SIG-M5 treated with dmso at 0.1 percent for 504 hours (cell line): ENCODE measurements at regions not wholly inside any gene's neighbourhood (a gene's known extent, or its start where the extent isn't known, plus 50 kb on each side); places are given as distances from the start of the nearest gene placed in this dataset.
A peak's percentile ranks its signal among the peaks of the same experiment; 100 is the strongest.

Experiments
- DNase-seq: peaks from one replicate; lab custom pipeline; 2025; ENCODE audit not compliant: unreplicated experiment; lab: John Stamatoyannopoulos, UW

DNA sequence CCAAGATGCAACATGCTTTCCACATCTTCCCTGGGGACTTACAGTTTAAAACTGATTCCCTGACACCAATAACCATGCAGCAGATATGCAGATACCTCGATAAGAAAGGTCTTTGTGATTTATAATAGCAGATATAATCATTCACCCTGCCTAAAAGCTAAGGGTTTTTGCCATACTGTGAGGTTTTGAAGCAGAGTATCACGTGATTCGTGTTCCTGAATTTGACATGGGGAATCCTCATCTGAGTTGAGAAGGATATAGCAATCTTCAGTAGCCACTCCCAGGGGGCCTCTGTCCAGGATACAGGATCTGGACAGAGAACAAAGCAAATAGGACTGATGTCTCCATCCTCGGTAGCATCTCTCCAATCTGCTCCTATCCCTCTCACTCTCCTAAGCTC, 79.1 kb upstream of the SDK2 start:
- DNase-seq = no peak

DNA sequence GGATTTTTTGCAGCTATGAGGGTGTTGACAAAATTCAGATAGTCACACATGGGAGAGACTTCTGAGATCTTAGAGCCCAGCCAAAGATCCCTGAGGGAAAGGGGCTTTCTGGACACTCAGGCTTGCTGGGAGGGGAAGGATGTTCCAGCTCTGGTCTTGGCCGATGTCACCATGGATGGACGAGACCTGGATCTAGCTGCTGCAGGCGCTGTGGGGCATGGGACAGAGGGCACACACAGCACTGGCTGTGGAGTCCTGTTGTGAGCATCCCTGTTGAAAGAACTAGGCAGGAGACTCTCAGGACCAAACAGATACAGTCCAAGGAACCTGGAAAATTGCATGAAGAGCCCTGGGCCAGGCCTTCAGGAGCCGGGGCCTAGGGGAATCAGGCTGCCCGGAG, 80.1 kb upstream of the SDK2 start:
- DNase-seq = no peak

DNA sequence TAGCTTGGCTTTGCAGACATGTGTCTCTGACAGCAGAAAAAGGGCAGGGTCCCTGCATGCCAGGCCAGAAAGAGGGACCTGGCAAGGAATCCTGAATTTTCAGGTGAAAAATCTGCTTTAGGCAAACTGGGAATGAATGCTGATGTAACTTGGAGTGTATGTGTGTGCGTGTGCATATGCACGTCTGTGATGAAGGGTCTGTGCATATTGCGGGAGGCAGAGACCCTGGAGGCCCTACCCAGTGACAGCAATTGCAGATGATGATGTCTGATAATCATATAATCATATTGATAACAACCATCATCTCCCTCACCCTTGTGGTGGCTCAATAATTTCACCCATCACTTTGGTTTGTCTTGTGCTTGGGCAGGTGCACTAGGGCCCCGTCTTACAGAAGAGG, 80.7 kb upstream of the SDK2 start:
- no peak for DNase-seq

DNA sequence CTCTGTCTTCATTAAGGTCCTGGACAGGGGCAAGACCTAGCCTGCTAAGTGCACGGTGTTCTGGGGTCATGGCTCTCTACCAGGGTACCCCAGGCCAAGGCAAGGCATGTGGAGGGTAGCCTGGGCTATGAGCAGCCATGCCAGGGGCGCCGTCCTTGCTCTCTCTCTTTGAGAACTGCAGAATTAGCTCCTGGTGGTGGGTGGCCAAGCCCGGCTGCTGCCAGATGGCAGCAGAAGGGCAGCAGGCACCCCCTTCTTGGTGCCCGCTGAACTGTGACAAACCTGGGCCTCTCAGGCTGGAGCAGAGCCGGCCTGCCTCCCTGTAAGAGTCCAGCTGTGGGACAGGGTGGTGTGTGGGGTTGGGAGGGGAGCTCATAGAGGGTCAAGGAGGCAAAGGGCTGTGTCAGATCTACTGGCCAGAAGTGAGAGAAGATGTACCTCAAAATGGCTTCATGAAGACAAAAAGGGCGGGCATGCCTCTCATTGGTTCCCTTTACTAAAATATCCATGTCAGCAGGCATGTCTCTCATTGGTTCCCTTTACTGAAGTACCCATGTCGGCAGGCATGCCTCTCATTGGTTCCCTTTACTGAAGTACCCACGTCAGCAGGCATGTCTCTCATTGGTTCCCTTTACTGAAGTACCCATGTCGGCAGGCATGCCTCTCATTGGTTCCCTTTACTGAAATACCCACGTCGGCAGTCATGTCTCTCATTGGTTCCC, 81.7 kb upstream of the SDK2 start:
- DNase-seq = no peak

DNA sequence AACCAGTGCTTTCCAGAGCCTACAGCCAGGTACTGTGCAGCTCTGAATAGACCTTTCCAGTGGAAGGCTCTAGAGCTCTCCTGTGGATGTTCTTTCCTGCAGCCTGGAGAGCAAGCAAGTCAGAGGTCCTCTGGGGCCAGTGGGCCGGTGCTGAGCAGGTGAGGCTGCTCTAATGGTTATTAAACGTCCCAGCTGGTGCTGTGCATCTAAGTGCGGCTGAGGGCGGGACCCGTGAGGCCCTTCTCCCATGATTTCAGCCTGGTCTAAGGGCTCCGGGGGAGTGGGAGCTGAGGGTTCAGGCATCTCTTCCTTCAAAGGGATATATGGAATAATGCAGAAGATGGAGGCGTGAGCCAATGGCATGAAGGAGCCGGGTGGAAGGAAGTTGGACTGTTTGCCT, 83.7 kb upstream of the SDK2 start:
- DNase-seq = no peak

DNA sequence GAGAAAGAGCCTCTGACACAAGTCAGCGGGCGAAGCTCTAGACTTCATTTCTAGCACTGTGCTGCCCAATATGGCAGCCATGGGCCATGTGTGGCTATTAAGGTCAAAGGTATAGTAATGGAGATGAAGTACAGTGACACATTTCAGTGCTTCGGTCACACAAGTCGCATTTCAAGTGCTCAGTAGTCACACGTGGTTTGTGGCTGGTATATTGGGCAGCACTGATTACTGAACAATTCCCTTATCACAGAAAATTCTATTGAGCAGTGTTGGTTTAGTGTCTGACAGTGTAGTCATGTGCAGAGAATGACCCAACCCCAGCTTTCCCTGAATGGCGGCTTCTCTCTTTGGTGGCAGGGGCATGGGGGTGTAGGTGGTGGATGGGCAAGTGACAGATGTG, 84.9 kb upstream of the SDK2 start:
- no peak for DNase-seq

DNA sequence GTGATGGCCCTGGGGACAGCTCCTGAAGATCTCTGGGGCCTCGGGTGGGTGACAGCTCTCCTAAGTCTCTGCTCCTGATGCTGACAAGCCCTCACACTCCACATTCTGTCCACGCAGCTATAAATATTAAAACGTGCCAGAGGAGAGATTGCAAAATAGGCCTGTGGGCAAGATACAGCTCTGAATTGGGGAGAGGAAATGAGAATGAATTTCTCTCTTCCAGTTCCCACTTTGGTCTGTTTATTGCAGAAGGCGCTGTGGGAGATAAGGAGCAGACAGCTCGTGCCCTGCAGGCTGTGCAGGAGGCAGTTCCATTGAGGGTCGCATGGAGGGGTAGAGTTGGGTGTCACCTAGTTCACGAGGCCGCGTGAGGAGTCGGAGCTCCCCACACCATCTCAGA, 87.5 kb upstream of the SDK2 start:
- DNase-seq = peak; percentile 89

DNA sequence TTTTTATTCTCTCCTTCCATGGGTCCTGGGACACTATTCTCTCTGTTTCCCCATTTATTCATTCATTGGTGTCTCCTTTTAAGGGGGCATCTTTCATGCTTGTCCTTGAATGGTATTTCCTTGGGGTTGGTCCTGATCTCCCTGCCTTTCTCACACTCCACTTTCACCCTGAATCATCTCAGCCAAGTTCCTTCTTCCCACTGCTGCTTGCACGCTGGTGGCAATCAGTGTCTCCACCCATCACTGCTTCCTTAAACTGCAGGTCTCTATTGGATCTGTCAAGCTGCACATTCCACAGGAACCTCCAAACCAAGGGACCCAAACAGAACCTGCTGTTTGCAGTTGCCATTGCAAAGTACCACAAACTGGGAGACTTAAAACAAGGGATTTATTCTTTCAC, 89.3 kb upstream of the SDK2 start:
- peak; percentile 31 for DNase-seq

DNA sequence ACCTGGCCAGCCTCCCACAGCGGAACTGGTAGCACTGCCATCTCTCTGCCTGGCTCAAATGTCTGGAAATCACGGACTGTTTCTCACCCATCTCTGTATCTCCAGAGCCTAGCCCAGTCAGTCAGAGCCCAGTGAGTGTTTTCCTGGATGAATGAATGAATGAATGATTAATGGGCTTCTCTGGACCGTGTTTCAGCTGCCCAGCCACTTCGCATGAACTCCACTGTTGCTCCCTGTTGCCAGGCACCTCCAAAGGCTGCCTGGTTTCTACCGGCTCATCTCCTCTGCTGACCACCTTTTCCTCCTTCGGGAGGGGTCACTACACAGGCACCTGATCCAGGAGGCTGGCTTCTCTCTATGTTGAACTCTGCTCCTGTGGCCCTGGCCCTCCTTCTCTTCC, 91.0 kb upstream of the SDK2 start:
- no peak for DNase-seq

DNA sequence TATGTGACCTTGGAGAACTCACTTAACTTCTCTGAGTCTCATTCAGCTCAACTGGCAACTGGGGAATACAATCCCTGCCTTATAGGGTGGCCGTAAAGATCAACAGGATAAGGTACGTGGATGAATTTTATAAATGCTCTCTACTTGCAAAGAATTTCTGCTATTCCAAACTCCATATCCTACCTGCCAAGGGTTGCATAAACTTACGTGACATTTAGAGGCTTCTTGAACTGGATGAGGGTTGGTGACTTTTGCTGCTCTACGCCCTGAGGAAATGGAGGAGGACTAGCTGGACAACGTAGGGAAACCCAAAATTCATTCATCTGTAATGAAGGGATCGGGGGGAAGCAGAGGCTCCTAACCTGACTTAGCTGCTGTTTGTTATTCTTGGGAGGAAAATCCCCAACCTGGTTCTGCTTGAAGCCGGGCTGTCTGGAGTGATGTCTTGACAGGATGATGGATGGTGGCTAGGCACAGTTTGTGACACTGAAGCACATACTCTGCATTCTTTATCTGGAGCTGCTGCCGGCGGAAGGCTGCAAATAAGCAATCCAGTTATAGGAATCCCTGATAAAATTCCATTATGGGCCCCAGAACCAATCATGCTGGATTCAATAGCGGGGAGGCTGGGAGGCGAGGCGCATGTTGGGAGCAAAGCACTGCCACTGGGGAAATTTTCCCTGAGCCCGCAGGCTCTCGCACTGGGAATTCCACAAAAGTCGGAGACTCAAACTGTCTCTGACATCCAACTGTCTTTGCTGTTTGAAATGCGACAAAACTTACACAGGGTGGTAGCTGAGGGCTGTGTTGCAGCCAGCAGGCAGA, 94.7 kb upstream of the SDK2 start:
- no peak for DNase-seq

DNA sequence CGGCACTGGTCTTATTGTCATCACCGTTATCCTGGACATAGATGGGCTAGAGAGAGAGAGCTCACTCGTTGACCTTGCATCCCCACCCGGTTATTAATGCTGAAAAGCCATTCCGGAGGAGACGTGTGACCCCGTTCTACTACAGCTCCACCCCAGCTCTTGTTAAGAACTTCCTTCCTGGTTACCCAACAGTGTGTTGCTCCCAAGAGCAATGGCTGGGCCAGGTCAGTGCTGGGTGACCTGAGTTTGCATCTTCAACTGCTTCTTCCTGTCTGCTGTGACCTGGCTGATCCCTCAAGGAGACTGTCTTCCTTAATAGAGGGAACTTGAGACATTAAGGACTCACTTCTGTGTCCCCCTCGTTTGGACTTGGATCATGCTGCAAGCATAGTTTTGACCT, 96.1 kb upstream of the SDK2 start:
- DNase-seq = no peak

DNA sequence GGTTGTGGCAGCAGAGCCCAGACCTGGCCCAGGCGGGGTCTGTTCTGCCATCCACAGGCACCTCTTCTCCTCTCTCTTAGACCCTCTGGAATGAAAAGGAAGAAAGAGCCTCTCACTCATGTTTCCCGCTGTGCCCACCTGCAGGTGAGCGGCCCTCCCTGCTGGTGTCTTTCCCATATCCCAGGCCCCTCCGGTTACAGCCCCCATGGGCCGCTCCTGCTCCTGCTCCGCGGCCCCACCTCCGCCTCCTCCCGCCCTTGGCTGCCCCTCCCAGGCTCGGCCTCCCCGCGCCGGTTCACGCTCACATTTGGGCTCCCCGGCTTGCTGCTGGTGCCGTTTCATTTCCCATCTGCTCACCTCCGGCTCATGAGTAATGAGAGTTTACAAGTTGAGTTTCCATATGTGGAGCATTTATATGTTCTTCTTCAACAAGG, 98.7 kb upstream of the SDK2 start:
- no peak for DNase-seq

DNA sequence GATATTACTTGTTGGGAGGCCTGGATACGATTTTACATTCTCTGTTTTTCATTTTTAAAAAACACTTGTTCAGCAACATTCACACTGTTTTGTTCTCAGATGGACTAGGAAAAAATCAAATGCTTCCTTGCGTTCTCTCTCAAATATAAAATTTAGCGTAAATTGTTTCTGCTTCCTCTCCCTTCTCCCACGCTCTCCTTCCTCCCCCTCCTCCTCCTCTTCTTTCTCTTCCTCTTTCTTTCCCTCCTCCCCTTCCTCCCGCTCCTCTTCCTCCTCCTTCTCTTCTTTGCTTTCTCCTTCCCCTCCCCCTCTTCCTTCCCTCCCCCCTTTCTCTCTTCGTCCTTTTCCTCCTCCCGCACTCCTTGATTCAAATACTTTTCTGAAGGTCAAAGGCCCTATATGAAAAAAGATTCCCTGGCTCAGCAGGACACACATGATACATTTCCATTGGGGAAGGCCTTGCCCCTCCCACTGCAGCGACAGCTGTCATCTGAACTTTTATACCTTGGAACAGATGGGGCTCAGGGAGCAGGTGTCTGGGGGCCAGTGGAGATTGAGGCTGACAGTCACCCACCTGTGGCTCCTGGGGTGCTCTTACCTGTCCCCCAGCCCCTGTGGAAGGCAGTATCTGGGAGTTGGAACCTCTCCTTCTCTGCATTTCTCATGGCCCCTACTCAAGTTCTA, 99.4 kb upstream of the SDK2 start:
- DNase-seq = no peak

DNA sequence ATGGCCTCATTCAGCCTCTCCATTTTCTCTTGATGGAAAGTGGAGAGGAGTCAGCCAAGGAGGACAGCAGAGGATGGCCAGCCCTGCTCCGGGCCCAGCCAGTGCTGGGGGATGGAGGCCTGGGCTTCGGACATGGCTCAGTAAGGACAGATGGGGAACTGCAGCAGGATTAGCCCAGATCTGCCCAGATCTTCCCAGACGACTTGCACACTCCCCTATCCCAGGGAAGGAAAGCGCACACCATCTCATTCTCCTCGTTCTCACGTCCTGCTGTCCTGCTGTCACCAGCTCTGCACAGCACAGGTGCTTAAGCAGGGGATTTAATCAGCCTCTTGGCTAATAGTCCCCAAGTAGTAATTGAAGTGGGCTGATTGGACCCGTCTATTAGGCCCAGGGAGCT, 100.2 kb upstream of the SDK2 start:
- no peak for DNase-seq

DNA sequence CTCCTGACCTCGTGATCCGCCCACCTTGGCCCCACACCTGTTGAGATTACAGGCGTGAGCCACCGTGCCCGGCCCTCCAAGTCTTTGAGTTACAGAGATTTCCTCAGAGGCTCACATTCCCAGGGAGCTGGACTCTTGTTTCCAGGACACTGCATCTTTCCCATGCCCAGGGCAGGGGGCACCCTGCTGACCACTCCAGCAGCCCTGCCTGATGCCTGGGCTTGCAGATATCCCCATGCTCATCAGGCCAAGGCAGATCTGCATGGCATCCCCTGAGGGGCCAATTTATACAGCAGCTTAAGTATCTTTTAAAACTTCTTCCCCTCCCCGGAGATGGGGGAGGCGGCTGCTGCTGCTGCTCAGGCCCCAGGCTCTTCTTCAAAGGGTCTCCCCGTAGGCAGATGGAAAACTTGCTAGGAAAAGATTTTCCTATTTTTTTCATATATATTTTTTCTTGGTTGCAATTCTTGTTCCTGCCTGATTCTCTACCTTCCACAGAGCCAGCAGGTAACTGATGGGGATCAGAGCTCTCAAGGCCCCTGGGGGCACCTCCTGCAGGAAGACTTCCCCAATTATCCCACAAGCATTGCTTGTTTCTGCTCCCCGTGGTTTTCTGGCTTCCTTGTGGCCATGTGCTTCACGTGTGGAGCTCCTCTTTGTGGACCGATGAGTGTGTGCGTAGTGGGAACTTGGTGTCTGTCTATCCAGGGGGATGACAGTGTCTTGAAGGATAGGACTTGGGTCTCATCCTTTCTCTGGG, 102.2 kb upstream of the SDK2 start:
- no peak for DNase-seq

DNA sequence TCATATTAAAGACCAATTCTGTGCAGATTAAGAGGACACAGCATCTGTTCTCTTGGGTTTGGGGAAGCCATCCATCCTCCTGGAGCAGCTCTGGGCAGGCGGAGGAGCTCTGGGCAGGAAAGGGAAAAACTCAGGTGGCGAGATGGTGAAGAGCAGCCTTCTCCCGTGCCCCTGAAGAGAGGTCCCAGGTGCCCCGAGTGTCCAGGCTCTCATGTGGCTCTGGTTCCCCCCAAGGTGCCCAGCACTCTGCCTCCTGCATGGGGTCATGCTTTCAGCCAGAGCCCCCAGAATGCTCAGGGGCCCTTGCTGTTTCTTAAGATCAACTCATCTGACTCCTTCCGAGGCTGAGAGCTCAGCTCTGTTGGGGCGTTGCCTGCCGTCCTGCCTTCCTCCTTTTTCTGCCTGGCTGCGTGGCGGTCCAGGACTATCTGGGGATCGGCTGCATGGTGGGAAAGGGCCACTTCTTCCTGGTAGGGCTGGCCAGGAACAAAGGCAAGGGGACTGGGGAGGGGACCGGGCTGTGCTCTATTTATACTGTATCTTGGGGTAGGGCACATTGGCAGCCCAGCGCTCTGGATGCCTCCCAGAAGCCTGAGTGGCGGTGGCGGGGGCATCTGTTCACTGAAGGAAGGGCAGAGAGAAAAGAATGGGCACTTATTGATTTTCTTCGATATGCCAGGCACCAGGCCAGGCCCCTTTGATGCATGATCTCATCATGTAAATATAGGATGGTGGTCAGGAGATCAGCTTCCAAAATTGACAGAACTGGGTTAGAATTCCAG, 103.2 kb upstream of the SDK2 start:
- no peak for DNase-seq

DNA sequence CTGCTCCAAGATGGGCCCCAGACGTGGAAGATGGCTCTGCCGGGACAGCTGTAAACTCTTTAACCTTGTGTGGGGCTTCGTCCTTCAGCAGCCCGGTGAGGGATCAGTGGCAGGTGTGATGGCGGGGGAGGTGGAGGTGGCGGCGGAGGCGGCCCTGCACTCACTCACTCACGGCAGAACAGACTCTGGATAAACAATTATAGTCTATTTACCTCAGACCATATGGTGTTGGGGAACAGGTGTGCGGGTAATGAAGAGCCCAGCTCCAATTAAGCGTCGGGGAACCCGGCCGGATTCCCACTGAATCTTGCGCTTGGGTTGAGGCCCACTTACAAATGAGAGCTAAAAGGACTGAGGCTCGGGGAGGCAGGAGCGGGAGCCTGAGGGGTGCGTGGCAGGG, 104.3 kb upstream of the SDK2 start:
- DNase-seq = no peak

DNA sequence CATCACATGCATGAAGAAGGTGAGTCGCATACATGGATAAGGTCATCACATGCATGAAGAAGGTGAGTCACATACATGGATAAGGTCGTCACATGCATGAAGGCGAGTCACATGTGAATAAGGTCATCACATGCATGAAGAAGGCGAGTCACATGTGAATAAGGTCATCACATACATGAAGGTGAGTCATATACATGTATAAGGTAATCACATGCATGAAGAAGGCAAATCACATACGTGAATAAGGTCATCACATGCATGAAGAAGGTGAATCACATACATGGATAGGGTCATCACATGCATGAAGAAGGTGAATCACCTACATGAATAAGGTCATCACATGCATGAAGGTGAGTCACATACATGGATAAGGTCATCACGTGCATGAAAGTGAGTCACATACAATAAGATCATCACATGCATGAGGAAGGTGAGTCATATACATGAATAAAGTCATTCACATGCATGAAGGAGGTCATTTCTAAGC, 105.1 kb upstream of the SDK2 start:
- DNase-seq = no peak

DNA sequence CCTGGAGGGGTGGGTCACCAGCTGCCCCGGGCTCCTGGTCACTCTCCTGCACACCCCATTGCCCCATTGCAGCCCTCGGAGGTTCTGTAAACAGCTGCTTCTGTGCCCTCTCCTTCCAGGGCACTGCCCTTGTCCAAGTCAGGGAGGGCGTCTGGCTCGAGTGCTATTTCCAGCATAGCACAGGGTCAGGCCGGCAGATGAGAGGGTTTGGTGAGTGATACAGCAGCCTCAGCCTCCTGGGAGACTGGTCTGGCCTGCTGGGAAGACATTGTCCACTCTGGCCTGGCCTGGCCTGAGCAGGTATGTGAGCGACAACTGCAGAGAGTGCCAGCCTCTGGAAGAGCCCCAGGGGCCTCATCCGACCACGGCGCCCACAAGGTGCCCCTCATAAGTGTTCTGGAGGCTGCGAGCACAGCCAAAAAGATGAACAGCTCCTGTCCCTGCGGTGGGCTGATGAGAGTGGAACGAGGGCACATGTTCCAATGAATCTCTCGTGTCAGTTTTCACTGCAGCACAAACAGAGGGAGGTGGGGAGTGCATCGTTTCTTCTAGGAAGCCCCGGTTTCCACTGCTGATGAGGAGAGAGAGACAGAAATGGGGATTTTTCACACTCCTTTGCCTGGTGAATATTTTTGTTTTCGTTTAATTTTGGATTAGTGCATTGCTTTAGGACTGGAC, 105.8 kb upstream of the SDK2 start:
- no peak for DNase-seq

DNA sequence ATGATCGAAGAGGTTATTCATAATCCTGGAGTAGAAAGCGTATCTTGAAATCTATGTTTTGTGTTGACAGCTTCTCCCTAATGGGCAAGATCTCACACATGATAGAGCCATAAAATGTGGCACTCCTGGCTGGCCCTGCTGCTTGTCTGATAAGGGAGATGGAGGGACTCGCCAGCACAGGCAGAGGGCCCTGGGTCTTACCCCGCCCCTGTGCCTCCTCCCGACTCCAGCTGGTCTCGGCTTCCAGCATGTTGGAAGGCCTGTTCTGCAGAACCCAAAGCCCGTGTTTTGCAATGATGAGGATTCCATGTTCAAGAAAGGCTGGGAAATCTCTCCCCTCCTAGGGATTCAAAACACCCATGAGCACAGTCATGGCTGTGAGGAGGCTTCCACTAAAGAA, 106.7 kb upstream of the SDK2 start:
- no peak for DNase-seq
